ENCODE measurements at regions not wholly inside any gene's neighbourhood (a gene's known extent, or its start where the extent isn't known, plus 50 kb on each side); places are given as distances from the start of the nearest gene placed in this dataset.

DNA sequence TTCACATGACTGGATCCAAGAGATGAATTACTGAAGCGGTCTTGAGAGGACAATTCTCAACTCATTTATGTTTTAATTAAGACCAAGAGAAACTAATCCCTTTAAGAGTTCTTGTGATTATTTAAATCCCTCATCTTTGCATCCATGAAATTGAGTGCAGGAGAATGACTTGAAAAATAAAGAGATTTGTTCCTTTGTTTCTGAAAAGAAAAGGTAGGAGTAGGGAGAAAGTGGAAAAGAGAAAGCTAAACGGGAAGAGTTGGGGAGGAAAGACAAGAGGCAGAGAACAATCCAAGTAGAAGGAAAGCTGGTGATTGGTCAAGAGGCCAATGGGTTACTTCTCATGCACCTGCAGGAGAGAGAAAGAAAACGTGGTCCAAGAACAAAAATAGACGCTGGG is 75.2 kb upstream of the SOX4 start:
- Histone ChIP-seq H3K4me3 (ENCODE audit: low read depth, low read length) (no peak overlapping the region), H3K27me3 (replicated peaks; ENCODE audit: control insufficient read depth, insufficient read depth, low read length) (no peaks in the 10 kb centered on the region), H3K36me3 (ENCODE audit: control insufficient read depth, insufficient read depth, low read length) (no peaks in the 10 kb centered on the region), H3K4me1 (no peaks in the 10 kb centered on the region), H3K9me3 (no peaks in the 10 kb centered on the region)
- peaks cover 9% of the 10 kb centered on the region for H3K27me3 Mint-ChIP-seq (ENCODE audit: insufficient read depth, unreplicated experiment)
- ChIA-PET POLR2A (no interaction called here), CTCF (no interaction called here)
- no peaks in the 10 kb centered on the region for H3K4me1 Mint-ChIP-seq (ENCODE audit: low read depth, unreplicated experiment)
- intact Hi-C loops (cut with micrococcal nuclease; ENCODE audit: unreplicated experiment) = no loop called here
- no TSS peak for BruUV-seq (replicated peaks)
- H3K27ac Mint-ChIP-seq (ENCODE audit: unreplicated experiment) = no peak overlapping the region
- H3K36me3 Mint-ChIP-seq (ENCODE audit: insufficient read depth, unreplicated experiment) = no peaks in the 10 kb centered on the region
- H3K9me3 Mint-ChIP-seq (ENCODE audit: unreplicated experiment) = no peaks in the 10 kb centered on the region
- DNase-seq = no peak
- TF ChIP-seq, protein P1, sequence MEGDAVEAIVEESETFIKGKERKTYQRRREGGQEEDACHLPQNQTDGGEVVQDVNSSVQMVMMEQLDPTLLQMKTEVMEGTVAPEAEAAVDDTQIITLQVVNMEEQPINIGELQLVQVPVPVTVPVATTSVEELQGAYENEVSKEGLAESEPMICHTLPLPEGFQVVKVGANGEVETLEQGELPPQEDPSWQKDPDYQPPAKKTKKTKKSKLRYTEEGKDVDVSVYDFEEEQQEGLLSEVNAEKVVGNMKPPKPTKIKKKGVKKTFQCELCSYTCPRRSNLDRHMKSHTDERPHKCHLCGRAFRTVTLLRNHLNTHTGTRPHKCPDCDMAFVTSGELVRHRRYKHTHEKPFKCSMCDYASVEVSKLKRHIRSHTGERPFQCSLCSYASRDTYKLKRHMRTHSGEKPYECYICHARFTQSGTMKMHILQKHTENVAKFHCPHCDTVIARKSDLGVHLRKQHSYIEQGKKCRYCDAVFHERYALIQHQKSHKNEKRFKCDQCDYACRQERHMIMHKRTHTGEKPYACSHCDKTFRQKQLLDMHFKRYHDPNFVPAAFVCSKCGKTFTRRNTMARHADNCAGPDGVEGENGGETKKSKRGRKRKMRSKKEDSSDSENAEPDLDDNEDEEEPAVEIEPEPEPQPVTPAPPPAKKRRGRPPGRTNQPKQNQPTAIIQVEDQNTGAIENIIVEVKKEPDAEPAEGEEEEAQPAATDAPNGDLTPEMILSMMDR (IDR thresholded peaks at IDR 0.05; ENCODE audit: insufficient read depth in 1 of 2, low read depth in 1 of 2, low read length in 1 of 2, severe bottlenecking in 1 of 2, unreplicated experiment in 1 of 2) = no peak
- no peak overlapping the region for H3K4me3 Mint-ChIP-seq (ENCODE audit: unreplicated experiment)

DNA sequence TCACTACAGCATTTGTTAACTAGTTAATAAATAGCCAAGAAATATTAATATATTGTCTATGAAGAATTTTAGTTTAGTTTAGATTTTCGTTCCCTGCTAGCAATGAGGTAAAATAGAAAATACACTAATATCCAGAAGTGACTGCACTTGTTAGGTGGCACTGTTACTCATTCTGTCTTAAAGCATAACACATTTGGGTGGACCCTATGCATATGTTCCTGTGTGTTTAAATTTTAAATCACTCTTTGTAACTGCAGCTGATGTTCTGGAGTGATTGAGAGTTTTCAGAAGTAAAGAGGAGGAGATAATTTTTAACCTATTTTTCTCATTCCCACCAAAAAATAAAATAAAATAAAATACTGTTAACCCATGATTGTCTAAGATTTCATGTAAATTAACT is 73.9 kb upstream of the SOX4 start:
- Mint-ChIP-seq H3K27me3 (ENCODE audit: insufficient read depth, unreplicated experiment) (peaks cover 9% of the 10 kb centered on the region), H3K4me3 (ENCODE audit: unreplicated experiment) (no peak overlapping the region), H3K36me3 (ENCODE audit: insufficient read depth, unreplicated experiment) (no peaks in the 10 kb centered on the region), H3K4me1 (ENCODE audit: low read depth, unreplicated experiment) (no peaks in the 10 kb centered on the region), H3K9me3 (ENCODE audit: unreplicated experiment) (no peaks in the 10 kb centered on the region), H3K27ac (ENCODE audit: unreplicated experiment) (no peak overlapping the region)
- CTCF ChIA-PET = no interaction called here
- TF ChIP-seq, protein P1 (IDR thresholded peaks at IDR 0.05; ENCODE audit: insufficient read depth in 1 of 2, low read depth in 1 of 2, low read length in 1 of 2, severe bottlenecking in 1 of 2, unreplicated experiment in 1 of 2) = no peak
- Histone ChIP-seq H3K4me3 (ENCODE audit: low read depth, low read length) (no peak overlapping the region), H3K9me3 (no peaks in the 10 kb centered on the region), H3K4me1 (no peaks in the 10 kb centered on the region), H3K27me3 (replicated peaks; ENCODE audit: control insufficient read depth, insufficient read depth, low read length) (no peaks in the 10 kb centered on the region), H3K36me3 (ENCODE audit: control insufficient read depth, insufficient read depth, low read length) (no peaks in the 10 kb centered on the region)
- DNase-seq = no peak
- BruUV-seq (replicated peaks) = no TSS peak
- intact Hi-C loops (cut with micrococcal nuclease; ENCODE audit: unreplicated experiment) = no loop called here
- POLR2A ChIA-PET = no interaction called here

DNA sequence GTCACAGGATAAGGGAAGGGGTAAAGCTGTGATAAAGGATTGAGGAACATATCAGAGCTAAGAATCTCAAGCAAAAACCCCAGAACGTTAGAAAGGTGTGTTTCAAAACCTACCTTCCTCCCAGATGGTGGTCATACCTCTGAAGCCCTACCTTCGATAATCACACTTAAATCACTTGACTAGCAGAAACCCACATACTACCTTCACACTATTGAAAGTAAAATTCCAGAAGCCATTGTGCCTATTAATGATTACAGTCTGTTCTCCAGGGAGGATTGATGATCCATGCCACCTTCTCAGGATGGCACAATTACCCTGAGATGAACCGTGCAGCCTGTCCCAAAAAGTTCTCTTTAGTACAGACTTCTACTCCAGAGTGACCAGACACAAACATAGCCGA is 72.3 kb upstream of the SOX4 start:
- Mint-ChIP-seq H3K4me1 (ENCODE audit: low read depth, unreplicated experiment) (no peaks in the 10 kb centered on the region), H3K27ac (ENCODE audit: unreplicated experiment) (no peak overlapping the region), H3K9me3 (ENCODE audit: unreplicated experiment) (no peaks in the 10 kb centered on the region), H3K27me3 (ENCODE audit: insufficient read depth, unreplicated experiment) (peaks cover 9% of the 10 kb centered on the region), H3K36me3 (ENCODE audit: insufficient read depth, unreplicated experiment) (no peaks in the 10 kb centered on the region), H3K4me3 (ENCODE audit: unreplicated experiment) (no peak overlapping the region)
- ChIA-PET POLR2A (no interaction called here), CTCF (no interaction called here)
- Histone ChIP-seq H3K27me3 (replicated peaks; ENCODE audit: control insufficient read depth, insufficient read depth, low read length) (no peaks in the 10 kb centered on the region), H3K4me3 (ENCODE audit: low read depth, low read length) (no peak overlapping the region), H3K4me1 (no peaks in the 10 kb centered on the region), H3K9me3 (no peaks in the 10 kb centered on the region), H3K36me3 (ENCODE audit: control insufficient read depth, insufficient read depth, low read length) (no peaks in the 10 kb centered on the region)
- TF ChIP-seq, protein P1 (IDR thresholded peaks at IDR 0.05; ENCODE audit: insufficient read depth in 1 of 2, low read depth in 1 of 2, low read length in 1 of 2, severe bottlenecking in 1 of 2, unreplicated experiment in 1 of 2) = no peak
- no TSS peak for BruUV-seq (replicated peaks)
- intact Hi-C loops (cut with micrococcal nuclease; ENCODE audit: unreplicated experiment) = no loop called here
- no peak for DNase-seq
